DOHH2 (cell line): ENCODE measurements at regions not wholly inside any gene's neighbourhood (a gene's known extent, or its start where the extent isn't known, plus 50 kb on each side); places are given as distances from the start of the nearest gene placed in this dataset.

Source experiments
- CTCF ChIP-seq: fragments of 200-600 bp; sonication (generic); IDR thresholded peaks from one replicate; pipeline ENCODE4 v1.5.1; 2014; ENCODE audit warnings: antibody characterized with exemption, mild to moderate bottlenecking, low read depth, low read length; ENCODE audit not compliant: poor library complexity, severe bottlenecking
- EZH2phosphoT487 ChIP-seq: fragments of 200-600 bp; sonication (generic); IDR thresholded peaks from 2 replicates; pipeline ENCODE4 v1.6.1; 2017; ENCODE audit warnings: borderline replicate concordance, mild to moderate bottlenecking, antibody characterized with exemption, low read length, moderate library complexity, mixed read lengths

GRCh38 chr2:224324604-224325003 lies 77.3 kb downstream of the FAM124B start:
- no peak for TF ChIP-seq CTCF
- no peak for TF ChIP-seq EZH2phosphoT487
